NCI-H2029 (cell line): ENCODE measurements at regions not wholly inside any gene's neighbourhood (a gene's known extent, or its start where the extent isn't known, plus 50 kb on each side); places are given as distances from the start of the nearest gene placed in this dataset.
"Not testable (repeated sequence)": the region's sequence is repeated elsewhere in the genome, so short reads cannot be mapped to it uniquely, and the experiment has no call there.

Source experiments
- DNase-seq: peaks from one replicate; lab custom pipeline; 2025; lab: John Stamatoyannopoulos, UW

GRCh38 chr2:13532781-13533523 is 816.2 kb downstream of the TRIB2 start:
- DNase-seq: not testable (repeated sequence)

- DNase-seq: no peak
Observed at GRCh38 chr2:13533524-13533922, 816.8 kb downstream of the TRIB2 start.

GRCh38 chr2:13536941-13537340 is 820.2 kb downstream of the TRIB2 start:
- no peak for DNase-seq

- DNase-seq: no peak
Observed at GRCh38 chr2:13537771-13538349, 821.1 kb downstream of the TRIB2 start.

GRCh38 chr2:13539296-13539695 is 822.6 kb downstream of the TRIB2 start:
- DNase-seq: no peak

GRCh38 chr2:13542061-13542460 is 825.3 kb downstream of the TRIB2 start:
- DNase-seq: no peak

- no peak for DNase-seq
Observed at GRCh38 chr2:13542642-13543041, 825.9 kb downstream of the TRIB2 start.

GRCh38 chr2:13543550-13543949 is 826.8 kb downstream of the TRIB2 start:
- no peak for DNase-seq

GRCh38 chr2:13545320-13545719 is 828.6 kb downstream of the TRIB2 start:
- DNase-seq: no peak

GRCh38 chr2:13546131-13546530 is 829.4 kb downstream of the TRIB2 start:
- DNase-seq: no peak

GRCh38 chr2:13550285-13551231 is 833.8 kb downstream of the TRIB2 start:
- peak; percentile 46 for DNase-seq

GRCh38 chr2:13558368-13558767 is 841.6 kb downstream of the TRIB2 start:
- DNase-seq: no peak

- DNase-seq: no peak
Observed at GRCh38 chr2:13560322-13560721, 843.6 kb downstream of the TRIB2 start.

- no peak for DNase-seq
Observed at GRCh38 chr2:13572466-13572865, 855.7 kb downstream of the TRIB2 start.

GRCh38 chr2:13574831-13575230 is 858.1 kb downstream of the TRIB2 start:
- no peak for DNase-seq

- DNase-seq: no peak
Observed at GRCh38 chr2:13576406-13577036, 859.8 kb downstream of the TRIB2 start.

GRCh38 chr2:13578547-13578946 is 861.8 kb downstream of the TRIB2 start:
- no peak for DNase-seq

- no peak for DNase-seq
Observed at GRCh38 chr2:13581471-13581870, 864.7 kb downstream of the TRIB2 start.

GRCh38 chr2:13583609-13584008 is 866.9 kb downstream of the TRIB2 start:
- no peak for DNase-seq

GRCh38 chr2:13584020-13584419 is 867.3 kb downstream of the TRIB2 start:
- DNase-seq: no peak

- DNase-seq: no peak
Observed at GRCh38 chr2:13585732-13586131, 869.0 kb downstream of the TRIB2 start.

GRCh38 chr2:13596233-13596632 is 879.5 kb downstream of the TRIB2 start:
- no peak for DNase-seq
